HG03520 (cell line): ENCODE measurements at regions not wholly inside any gene's neighbourhood (a gene's known extent, or its start where the extent isn't known, plus 50 kb on each side); places are given as distances from the start of the nearest gene placed in this dataset.
A peak's percentile ranks its signal among the peaks of the same experiment; 100 is the strongest.

Experiments
- ATAC-seq: cut with Tn5 transposase; IDR thresholded peaks from one replicate; pipeline ENCODE4 v1.9.1; 2021; ENCODE audit warnings: mild to moderate bottlenecking, moderate library complexity; ENCODE audit not compliant: unreplicated experiment

- ATAC-seq, result no peak
Observed at GRCh38 chr4:149296503-149296902, 519.1 kb downstream of the IQCM start.

- ATAC-seq, result no peak
Observed at GRCh38 chr4:149296084-149296483, 519.6 kb downstream of the IQCM start.

GRCh38 chr4:149294601-149295000 lies 521.0 kb downstream of the IQCM start:
- ATAC-seq, result no peak

GRCh38 chr4:149293046-149293649 lies 522.5 kb downstream of the IQCM start:
- no peak for ATAC-seq

- no peak for ATAC-seq
Observed at GRCh38 chr4:149292425-149293007, 523.1 kb downstream of the IQCM start.

- no peak for ATAC-seq
Observed at GRCh38 chr4:149291463-149291862, 524.2 kb downstream of the IQCM start.

GRCh38 chr4:149280806-149281205 lies 534.8 kb downstream of the IQCM start:
- no peak for ATAC-seq

- ATAC-seq, result no peak
Observed at GRCh38 chr4:149279776-149280175, 535.9 kb downstream of the IQCM start.

GRCh38 chr4:149279331-149279730 lies 536.3 kb downstream of the IQCM start:
- no peak for ATAC-seq

GRCh38 chr4:149277705-149278104 lies 537.9 kb downstream of the IQCM start:
- no peak for ATAC-seq

- ATAC-seq, result no peak
Observed at GRCh38 chr4:149269835-149270234, 545.8 kb downstream of the IQCM start.

GRCh38 chr4:149266301-149266700 lies 549.3 kb downstream of the IQCM start:
- ATAC-seq, result no peak

- ATAC-seq, result no peak
Observed at GRCh38 chr4:149265645-149266044, 550.0 kb downstream of the IQCM start.

- peak; percentile 93 for ATAC-seq
Observed at GRCh38 chr4:149264093-149264733, 551.4 kb downstream of the IQCM start.

GRCh38 chr4:149248191-149248764 lies 567.4 kb downstream of the IQCM start:
- no peak for ATAC-seq

GRCh38 chr4:149247164-149247563 lies 568.5 kb downstream of the IQCM start:
- ATAC-seq, result no peak

- ATAC-seq, result no peak
Observed at GRCh38 chr4:149245333-149245732, 570.3 kb downstream of the IQCM start.

GRCh38 chr4:149238097-149238496 lies 577.5 kb downstream of the IQCM start:
- ATAC-seq, result no peak

- no peak for ATAC-seq
Observed at GRCh38 chr4:149234798-149235197, 580.8 kb downstream of the IQCM start.

GRCh38 chr4:149223659-149224058 lies 592.0 kb downstream of the IQCM start:
- no peak for ATAC-seq

- ATAC-seq, result no peak
Observed at GRCh38 chr4:149218672-149219071, 597.0 kb downstream of the IQCM start.

- ATAC-seq, result no peak
Observed at GRCh38 chr4:149214301-149214700, 601.3 kb downstream of the IQCM start.
